Activated CD8-positive, alpha-beta T cell treated with anti-CD3 and anti-CD28 coated beads for 36 hours (primary cell): ENCODE measurements at regions not wholly inside any gene's neighbourhood (a gene's known extent, or its start where the extent isn't known, plus 50 kb on each side); places are given as distances from the start of the nearest gene placed in this dataset.

ENCODE experiments used
- ATAC-seq: fragments of 200-7000 bp; cut with Tn5 transposase; one replicate; pipeline ENCODE4 v1.10.0; 2021; ENCODE audit warnings: mild to moderate bottlenecking, moderate library complexity
- CTCF ChIA-PET: fragments of 350-600 bp; sonication (Branson Sonifier 250); formaldehyde crosslinking; loops from one replicate; lab custom pipeline; 2021; ENCODE audit warnings: antibody characterized with exemption; lab: Charles Lee
- POLR2A ChIA-PET: fragments of 350-600 bp; sonication (Branson Sonifier 250); formaldehyde crosslinking; loops from one replicate; lab custom pipeline; 2021; ENCODE audit warnings: antibody characterized with exemption; lab: Charles Lee
- DNase-seq: peaks from one replicate; pipeline ENCODE4 v3.0.0-alpha.2; 2020
- H3K27ac Mint-ChIP-seq: one replicate; pipeline ENCODE4 v1.8.0; 2021; ENCODE audit warnings: mild to moderate bottlenecking, mixed read lengths
- H3K27me3 Mint-ChIP-seq: one replicate; pipeline ENCODE4 v1.8.0; 2021; ENCODE audit warnings: mixed read lengths
- H3K36me3 Mint-ChIP-seq: one replicate; pipeline ENCODE4 v1.8.0; 2021; ENCODE audit warnings: low read depth, mixed read lengths
- H3K4me1 Mint-ChIP-seq: one replicate; pipeline ENCODE4 v1.8.0; 2021; ENCODE audit warnings: low read depth, mixed read lengths
- H3K4me3 Mint-ChIP-seq: one replicate; pipeline ENCODE4 v1.8.0; 2021; ENCODE audit warnings: mild to moderate bottlenecking, moderate library complexity, mixed read lengths
- H3K9me3 Mint-ChIP-seq: one replicate; pipeline ENCODE4 v1.8.0; 2021; ENCODE audit warnings: mixed read lengths
- intact Hi-C: fragments of 100-400 bp; cut with micrococcal nuclease; formaldehyde crosslinking; loops from one replicate; pipeline ENCODE4 v1.10.0; 2022
- TF ChIP-seq, protein P1 (sequence below): fragments of 200-600 bp; IDR thresholded peaks from one replicate; pipeline ENCODE4 v1.8.0; 2022; ENCODE audit warnings: antibody characterized with exemption, mild to moderate bottlenecking

GRCh38 chr4:60215906-60216305 is 984.2 kb upstream of the ADGRL3 start:
- no peak for DNase-seq
- no peaks in the 10 kb centered on the region for H3K9me3 Mint-ChIP-seq
- H3K36me3 Mint-ChIP-seq, result no peaks in the 10 kb centered on the region
- no peaks in the 10 kb centered on the region for H3K4me1 Mint-ChIP-seq
- no peak for ATAC-seq
- intact Hi-C loops, result no loop called here
- no peaks in the 10 kb centered on the region for H3K27me3 Mint-ChIP-seq
- TF ChIP-seq, protein P1, sequence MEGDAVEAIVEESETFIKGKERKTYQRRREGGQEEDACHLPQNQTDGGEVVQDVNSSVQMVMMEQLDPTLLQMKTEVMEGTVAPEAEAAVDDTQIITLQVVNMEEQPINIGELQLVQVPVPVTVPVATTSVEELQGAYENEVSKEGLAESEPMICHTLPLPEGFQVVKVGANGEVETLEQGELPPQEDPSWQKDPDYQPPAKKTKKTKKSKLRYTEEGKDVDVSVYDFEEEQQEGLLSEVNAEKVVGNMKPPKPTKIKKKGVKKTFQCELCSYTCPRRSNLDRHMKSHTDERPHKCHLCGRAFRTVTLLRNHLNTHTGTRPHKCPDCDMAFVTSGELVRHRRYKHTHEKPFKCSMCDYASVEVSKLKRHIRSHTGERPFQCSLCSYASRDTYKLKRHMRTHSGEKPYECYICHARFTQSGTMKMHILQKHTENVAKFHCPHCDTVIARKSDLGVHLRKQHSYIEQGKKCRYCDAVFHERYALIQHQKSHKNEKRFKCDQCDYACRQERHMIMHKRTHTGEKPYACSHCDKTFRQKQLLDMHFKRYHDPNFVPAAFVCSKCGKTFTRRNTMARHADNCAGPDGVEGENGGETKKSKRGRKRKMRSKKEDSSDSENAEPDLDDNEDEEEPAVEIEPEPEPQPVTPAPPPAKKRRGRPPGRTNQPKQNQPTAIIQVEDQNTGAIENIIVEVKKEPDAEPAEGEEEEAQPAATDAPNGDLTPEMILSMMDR, result no peak
- ChIA-PET POLR2A (no interaction called here), CTCF (interaction anchor here (1.1 kb wide), 1 partner anchor 16 kb away, joined by 3 read pairs; no protein-coding TSS in a partner anchor)
- H3K4me3 Mint-ChIP-seq, result no peak overlapping the region
- no peak overlapping the region for H3K27ac Mint-ChIP-seq

DNA sequence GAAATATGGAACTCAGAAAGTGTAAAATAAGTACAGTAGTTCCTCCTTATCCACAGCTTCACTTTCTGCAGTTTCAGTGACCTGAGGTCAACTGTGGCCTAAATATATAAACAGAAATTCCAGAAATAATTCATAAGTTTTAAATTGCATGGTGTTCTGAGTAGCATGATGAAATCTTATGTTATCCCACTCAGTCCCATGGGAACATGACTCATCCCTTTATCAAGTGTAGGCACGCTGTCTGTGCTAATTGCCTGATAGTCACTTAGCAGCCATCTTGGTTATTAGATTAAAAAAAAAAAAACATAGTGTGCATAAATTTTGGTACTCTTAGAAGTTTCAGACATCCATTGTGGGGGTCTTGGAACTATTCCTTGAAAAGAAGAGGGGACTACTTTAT is 983.4 kb upstream of the ADGRL3 start:
- TF ChIP-seq, protein P1, result no peak
- no peak for DNase-seq
- H3K4me1 Mint-ChIP-seq, result no peaks in the 10 kb centered on the region
- H3K27ac Mint-ChIP-seq, result no peak overlapping the region
- no peaks in the 10 kb centered on the region for H3K27me3 Mint-ChIP-seq
- POLR2A ChIA-PET, result no interaction called here
- intact Hi-C loops, result no loop called here
- H3K4me3 Mint-ChIP-seq, result no peak overlapping the region
- H3K36me3 Mint-ChIP-seq, result no peaks in the 10 kb centered on the region
- no peaks in the 10 kb centered on the region for H3K9me3 Mint-ChIP-seq
- no peak for ATAC-seq
- CTCF ChIA-PET, result no interaction called here

GRCh38 chr4:60221866-60222265 is 978.3 kb upstream of the ADGRL3 start:
- TF ChIP-seq, protein P1, result no peak
- Mint-ChIP-seq H3K36me3 (no peaks in the 10 kb centered on the region), H3K27ac (no peak overlapping the region), H3K27me3 (no peaks in the 10 kb centered on the region), H3K4me1 (no peaks in the 10 kb centered on the region), H3K4me3 (no peak overlapping the region), H3K9me3 (no peaks in the 10 kb centered on the region)
- POLR2A ChIA-PET, result no interaction called here
- ATAC-seq (no peak), DNase-seq (no peak)
- intact Hi-C loops, result no loop called here
- CTCF ChIA-PET, result no interaction called here

DNA sequence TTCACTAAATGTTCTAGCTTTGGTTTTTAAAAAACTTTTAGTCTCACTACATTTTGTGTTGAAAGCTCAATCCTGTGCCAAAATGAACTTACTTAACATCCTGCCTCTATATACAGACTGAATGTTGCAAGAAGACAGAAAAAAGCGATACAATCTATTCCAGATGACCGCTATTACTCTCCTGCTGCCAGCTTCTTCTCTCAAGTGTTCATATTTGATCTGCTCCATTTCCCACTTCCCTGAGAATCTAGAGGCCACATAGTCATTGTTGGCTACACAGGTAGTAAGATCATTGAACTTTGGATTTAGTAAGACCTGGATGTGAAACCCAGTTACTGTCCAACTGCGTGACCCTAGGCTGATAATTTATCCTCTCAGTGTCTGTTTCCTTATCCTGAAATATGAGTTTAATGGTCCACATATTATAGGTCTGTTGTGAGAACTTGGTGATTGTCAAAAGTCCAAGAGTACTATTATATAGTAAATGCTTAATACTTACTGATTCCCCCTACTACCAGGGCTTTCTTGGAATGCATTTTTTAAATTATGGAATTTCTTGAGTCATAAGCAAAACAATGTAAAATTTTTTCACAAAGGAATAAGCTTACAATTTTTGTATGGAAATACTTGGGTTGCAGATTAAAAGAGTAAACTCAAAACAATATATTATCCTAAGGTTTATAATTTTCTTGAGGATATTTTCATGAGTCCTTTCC is 976.8 kb upstream of the ADGRL3 start:
- no peak overlapping the region for H3K4me3 Mint-ChIP-seq
- H3K36me3 Mint-ChIP-seq, result no peaks in the 10 kb centered on the region

DNA sequence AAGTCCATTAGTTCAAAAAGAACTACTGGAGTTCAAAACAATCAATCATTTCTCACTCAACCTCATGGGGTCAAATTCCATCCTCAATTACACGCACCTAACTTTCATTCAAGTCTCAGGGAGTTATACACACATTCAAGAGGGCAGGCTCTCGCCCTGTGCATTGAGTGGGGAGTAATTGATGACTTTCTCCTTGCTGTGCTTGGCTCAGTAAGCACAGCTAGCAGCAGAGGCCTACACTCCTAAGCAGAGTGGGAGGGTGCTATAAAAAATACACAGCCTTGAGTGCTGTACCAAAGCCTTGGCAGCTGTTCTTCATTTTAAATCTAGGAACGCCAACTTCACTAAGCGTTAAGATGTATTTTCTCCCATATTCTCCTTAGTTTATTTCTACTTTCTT is 958.3 kb upstream of the ADGRL3 start:
- TF ChIP-seq, protein P1, result no peak

More for the DNA sequence above, 976.8 kb upstream of the ADGRL3 start:
- Mint-ChIP-seq H3K27me3 (no peaks in the 10 kb centered on the region), H3K27ac (no peak overlapping the region), H3K4me1 (no peaks in the 10 kb centered on the region), H3K9me3 (peaks cover 3% of the 10 kb centered on the region)
- intact Hi-C loops, result no loop called here
- no peak for DNase-seq
- ChIA-PET POLR2A (no interaction called here), CTCF (no interaction called here)
- ATAC-seq, result no peak
- TF ChIP-seq, protein P1, result no peak

More for the DNA sequence above, 958.3 kb upstream of the ADGRL3 start:
- Mint-ChIP-seq H3K27ac (no peak overlapping the region), H3K4me3 (no peak overlapping the region), H3K27me3 (no peaks in the 10 kb centered on the region), H3K9me3 (peaks cover 13% of the 10 kb centered on the region), H3K36me3 (no peaks in the 10 kb centered on the region), H3K4me1 (no peaks in the 10 kb centered on the region)
- ATAC-seq (no peak), DNase-seq (no peak)
- intact Hi-C loops, result no loop called here
- ChIA-PET CTCF (no interaction called here), POLR2A (no interaction called here)
